HL-60 (cell line): ENCODE measurements at regions not wholly inside any gene's neighbourhood (a gene's known extent, or its start where the extent isn't known, plus 50 kb on each side); places are given as distances from the start of the nearest gene placed in this dataset.

Experiments used
- CTCF ChIP-seq: IDR thresholded peaks from one replicate; pipeline ENCODE4 v1.5.1; 2011; ENCODE audit warnings: low read length, control low read depth, inconsistent platforms; ENCODE audit not compliant: insufficient read depth
- GABPA ChIP-seq: IDR thresholded peaks from 2 replicates; pipeline ENCODE4 v1.6.1; 2012; ENCODE audit warnings: low read depth
- POLR2AphosphoS5 ChIP-seq: IDR thresholded peaks from 2 replicates; pipeline ENCODE4 v1.6.1; 2012; ENCODE audit warnings: low read depth
- REST ChIP-seq: IDR thresholded peaks from 2 replicates; pipeline ENCODE4 v1.6.1; 2012; ENCODE audit warnings: low read depth; ENCODE audit not compliant: insufficient replicate concordance
- SPI1 ChIP-seq: IDR thresholded peaks from 2 replicates; pipeline ENCODE4 v1.6.1; 2012; ENCODE audit warnings: low read depth, mild to moderate bottlenecking, borderline replicate concordance

DNA sequence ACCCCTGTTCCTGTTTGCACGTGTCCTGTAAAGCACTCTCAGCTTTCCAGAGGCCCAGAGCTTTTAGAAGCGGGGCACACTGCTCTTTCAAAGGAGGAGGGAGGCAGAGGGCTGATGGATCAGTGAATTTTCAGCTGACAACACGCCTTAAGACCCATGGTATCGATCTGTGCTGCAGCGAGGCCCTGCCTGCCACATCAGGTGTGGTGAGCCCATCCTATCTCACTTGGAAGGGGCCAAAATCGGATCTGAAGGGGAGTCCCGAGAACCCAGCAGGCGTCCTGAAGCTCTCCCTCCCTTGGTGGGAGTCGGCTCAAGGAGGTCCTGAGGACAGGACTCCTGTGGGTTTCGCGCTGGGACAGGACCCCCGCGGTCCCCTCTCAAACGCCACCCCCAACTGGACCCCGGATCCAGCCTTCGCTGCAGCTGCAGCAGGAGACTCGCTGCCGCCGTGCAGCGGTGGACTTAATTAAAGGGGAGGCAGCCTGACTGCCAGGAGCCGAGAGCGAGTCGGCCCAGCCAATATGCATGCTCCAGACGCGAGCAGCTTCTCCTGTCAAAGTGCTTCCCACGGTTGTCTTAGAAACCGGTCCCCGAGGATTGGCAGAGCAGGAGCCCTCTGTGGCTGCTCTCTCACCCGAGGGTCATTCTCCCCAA, 580.0 kb upstream of the ZNF337 start:
- TF ChIP-seq CTCF = no peak
- TF ChIP-seq POLR2AphosphoS5 = no peak
- TF ChIP-seq REST = no peak
- TF ChIP-seq GABPA = no peak
- no peak for TF ChIP-seq SPI1
